ENCODE measurements at regions not wholly inside any gene's neighbourhood (a gene's known extent, or its start where the extent isn't known, plus 50 kb on each side); places are given as distances from the start of the nearest gene placed in this dataset.

GRCh38 chr16:51710905-51711563 is 560.0 kb upstream of the SALL1 start:
- no peak for DNase-seq

GRCh38 chr16:51710186-51710585 is 559.1 kb upstream of the SALL1 start:
- no peak for DNase-seq

- DNase-seq: no peak
Observed at GRCh38 chr16:51708861-51709260, 557.8 kb upstream of the SALL1 start.

- no peak for DNase-seq
Observed at GRCh38 chr16:51707666-51708065, 556.6 kb upstream of the SALL1 start.

GRCh38 chr16:51705142-51705541 is 554.1 kb upstream of the SALL1 start:
- DNase-seq: no peak

- DNase-seq: no peak
Observed at GRCh38 chr16:51701025-51701424, 550.0 kb upstream of the SALL1 start.

GRCh38 chr16:51699686-51700396 is 548.8 kb upstream of the SALL1 start:
- no peak for DNase-seq

GRCh38 chr16:51698647-51699046 is 547.6 kb upstream of the SALL1 start:
- no peak for DNase-seq

GRCh38 chr16:51697454-51697853 is 546.4 kb upstream of the SALL1 start:
- no peak for DNase-seq

GRCh38 chr16:51696376-51696775 is 545.3 kb upstream of the SALL1 start:
- no peak for DNase-seq

- no peak for DNase-seq
Observed at GRCh38 chr16:51691109-51691508, 540.0 kb upstream of the SALL1 start.

GRCh38 chr16:51685498-51685897 is 534.4 kb upstream of the SALL1 start:
- DNase-seq: no peak

- no peak for DNase-seq
Observed at GRCh38 chr16:51683882-51684281, 532.8 kb upstream of the SALL1 start.

- DNase-seq: no peak
Observed at GRCh38 chr16:51682905-51683304, 531.8 kb upstream of the SALL1 start.

- no peak for DNase-seq
Observed at GRCh38 chr16:51674615-51675014, 523.5 kb upstream of the SALL1 start.

GRCh38 chr16:51670527-51670926 is 519.5 kb upstream of the SALL1 start:
- no peak for DNase-seq

- no peak for DNase-seq
Observed at GRCh38 chr16:51666821-51667220, 515.8 kb upstream of the SALL1 start.

GRCh38 chr16:51666074-51666473 is 515.0 kb upstream of the SALL1 start:
- no peak for DNase-seq

GRCh38 chr16:51665436-51665998 is 514.4 kb upstream of the SALL1 start:
- DNase-seq: no peak

- DNase-seq: no peak
Observed at GRCh38 chr16:51658531-51658930, 507.5 kb upstream of the SALL1 start.

GRCh38 chr16:51657848-51658247 is 506.8 kb upstream of the SALL1 start:
- DNase-seq: no peak

- no peak for DNase-seq
Observed at GRCh38 chr16:51655249-51655648, 504.2 kb upstream of the SALL1 start.

- no peak for DNase-seq
Observed at GRCh38 chr16:51651061-51651466, 500.0 kb upstream of the SALL1 start.

- no peak for DNase-seq
Observed at GRCh38 chr16:51649631-51650030, 498.6 kb upstream of the SALL1 start.
